ENCODE measurements at regions not wholly inside any gene's neighbourhood (a gene's known extent, or its start where the extent isn't known, plus 50 kb on each side); places are given as distances from the start of the nearest gene placed in this dataset.
"Not testable (repeated sequence)": the region's sequence is repeated elsewhere in the genome, so short reads cannot be mapped to it uniquely, and the experiment has no call there.

DNA sequence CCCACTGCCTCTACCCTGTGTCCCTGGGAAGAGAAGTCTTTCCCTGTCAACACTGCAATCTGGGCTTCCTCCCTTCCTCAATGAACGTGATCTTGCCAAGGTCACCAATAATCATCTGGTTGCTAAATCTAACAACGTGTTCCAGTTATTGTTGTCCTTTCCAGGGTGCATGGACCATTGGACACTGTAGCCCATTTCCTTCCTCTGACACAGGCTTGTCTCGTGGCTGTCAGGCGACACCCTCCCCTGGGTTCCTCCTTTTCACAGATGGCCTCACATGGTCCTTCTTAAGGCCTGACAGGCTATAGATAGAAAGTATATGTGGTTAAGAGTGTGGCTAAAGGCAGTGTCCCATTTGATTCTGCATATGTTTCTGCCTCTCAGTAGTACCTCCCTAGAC, 67.7 kb upstream of the STARD13 start:
- Histone ChIP-seq H3K27me3 (replicated peaks; ENCODE audit: control insufficient read depth, insufficient read depth, low read length) (no peaks in the 10 kb centered on the region), H3K36me3 (ENCODE audit: control insufficient read depth, insufficient read depth, low read length) (no peaks in the 10 kb centered on the region), H3K4me3 (replicated peaks; ENCODE audit: low read depth, low read length) (no peak overlapping the region)
- DNase-seq (ENCODE audit: extremely low read depth, insufficient read length), result no peak
- TF ChIP-seq, protein P1, sequence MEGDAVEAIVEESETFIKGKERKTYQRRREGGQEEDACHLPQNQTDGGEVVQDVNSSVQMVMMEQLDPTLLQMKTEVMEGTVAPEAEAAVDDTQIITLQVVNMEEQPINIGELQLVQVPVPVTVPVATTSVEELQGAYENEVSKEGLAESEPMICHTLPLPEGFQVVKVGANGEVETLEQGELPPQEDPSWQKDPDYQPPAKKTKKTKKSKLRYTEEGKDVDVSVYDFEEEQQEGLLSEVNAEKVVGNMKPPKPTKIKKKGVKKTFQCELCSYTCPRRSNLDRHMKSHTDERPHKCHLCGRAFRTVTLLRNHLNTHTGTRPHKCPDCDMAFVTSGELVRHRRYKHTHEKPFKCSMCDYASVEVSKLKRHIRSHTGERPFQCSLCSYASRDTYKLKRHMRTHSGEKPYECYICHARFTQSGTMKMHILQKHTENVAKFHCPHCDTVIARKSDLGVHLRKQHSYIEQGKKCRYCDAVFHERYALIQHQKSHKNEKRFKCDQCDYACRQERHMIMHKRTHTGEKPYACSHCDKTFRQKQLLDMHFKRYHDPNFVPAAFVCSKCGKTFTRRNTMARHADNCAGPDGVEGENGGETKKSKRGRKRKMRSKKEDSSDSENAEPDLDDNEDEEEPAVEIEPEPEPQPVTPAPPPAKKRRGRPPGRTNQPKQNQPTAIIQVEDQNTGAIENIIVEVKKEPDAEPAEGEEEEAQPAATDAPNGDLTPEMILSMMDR (IDR thresholded peaks at IDR 0.05; ENCODE audit: insufficient read depth, low read length, poor library complexity, severe bottlenecking), result no peak

DNA sequence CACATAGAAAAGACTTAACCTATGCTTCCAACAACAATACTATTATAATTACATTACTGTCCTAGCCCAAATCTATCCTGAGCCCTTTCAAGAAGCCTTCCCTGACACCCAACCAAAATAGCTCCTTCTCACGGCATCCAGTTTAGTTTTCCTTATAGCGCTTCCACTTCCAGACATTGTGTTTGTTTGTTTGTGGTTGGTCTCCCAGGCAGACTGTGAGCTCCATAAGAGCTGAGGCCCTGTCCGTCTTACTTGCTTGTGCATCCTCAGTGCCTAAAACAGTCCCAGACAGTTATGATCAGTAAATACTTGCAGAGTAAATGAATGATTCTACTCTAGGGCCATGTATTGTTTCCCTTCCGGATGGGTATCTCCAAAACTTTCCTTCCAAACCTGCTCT, 68.1 kb upstream of the STARD13 start:
- no peaks in the 10 kb centered on the region for H3K36me3 ChIP-seq (ENCODE audit: control insufficient read depth, insufficient read depth, low read length)
- TF ChIP-seq, protein P1 (IDR thresholded peaks at IDR 0.05; ENCODE audit: insufficient read depth, low read length, poor library complexity, severe bottlenecking), result no peak
- H3K27me3 ChIP-seq (replicated peaks; ENCODE audit: control insufficient read depth, insufficient read depth, low read length), result no peaks in the 10 kb centered on the region
- no peak for DNase-seq (ENCODE audit: extremely low read depth, insufficient read length)
- H3K4me3 ChIP-seq (replicated peaks; ENCODE audit: low read depth, low read length), result no peak overlapping the region

DNA sequence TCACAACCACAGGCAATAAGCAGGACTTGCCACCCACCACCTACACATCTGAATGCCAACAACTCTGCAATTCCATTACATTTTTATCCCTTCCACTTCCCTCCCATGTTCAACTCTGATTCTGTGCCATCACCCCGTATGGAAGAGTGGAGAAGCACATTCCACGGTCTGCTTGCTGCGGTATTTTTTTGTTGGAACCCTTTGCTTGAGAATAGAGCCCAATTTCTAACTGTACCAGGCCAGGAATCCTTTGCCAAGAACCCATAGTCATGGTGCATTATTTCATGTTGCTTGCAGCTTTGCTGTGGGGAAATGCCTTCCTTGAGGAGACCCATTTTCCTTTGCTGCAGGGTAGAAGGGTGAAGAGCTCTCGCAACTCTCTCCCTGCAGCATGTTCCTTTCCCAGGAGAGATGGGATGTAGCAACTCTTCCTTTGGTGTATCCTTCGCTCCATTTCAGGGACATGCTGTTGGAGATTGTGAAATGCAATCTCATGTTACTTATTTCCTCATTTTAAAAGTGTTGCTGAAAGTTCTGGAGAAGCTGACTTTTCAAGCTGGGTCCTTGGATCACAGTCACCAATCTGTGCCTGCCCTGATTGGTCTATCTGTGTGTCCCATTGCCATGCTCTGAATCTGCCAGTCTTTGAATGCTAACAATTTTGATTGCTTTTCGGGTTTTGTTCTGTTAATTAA, 69.8 kb upstream of the STARD13 start:
- no peaks in the 10 kb centered on the region for H3K36me3 ChIP-seq (ENCODE audit: control insufficient read depth, insufficient read depth, low read length)
- H3K4me3 ChIP-seq (replicated peaks; ENCODE audit: low read depth, low read length), result no peak overlapping the region
- DNase-seq (ENCODE audit: extremely low read depth, insufficient read length), result no peak
- H3K27me3 ChIP-seq (replicated peaks; ENCODE audit: control insufficient read depth, insufficient read depth, low read length), result no peaks in the 10 kb centered on the region
- TF ChIP-seq, protein P1 (IDR thresholded peaks at IDR 0.05; ENCODE audit: insufficient read depth, low read length, poor library complexity, severe bottlenecking), result no peak

DNA sequence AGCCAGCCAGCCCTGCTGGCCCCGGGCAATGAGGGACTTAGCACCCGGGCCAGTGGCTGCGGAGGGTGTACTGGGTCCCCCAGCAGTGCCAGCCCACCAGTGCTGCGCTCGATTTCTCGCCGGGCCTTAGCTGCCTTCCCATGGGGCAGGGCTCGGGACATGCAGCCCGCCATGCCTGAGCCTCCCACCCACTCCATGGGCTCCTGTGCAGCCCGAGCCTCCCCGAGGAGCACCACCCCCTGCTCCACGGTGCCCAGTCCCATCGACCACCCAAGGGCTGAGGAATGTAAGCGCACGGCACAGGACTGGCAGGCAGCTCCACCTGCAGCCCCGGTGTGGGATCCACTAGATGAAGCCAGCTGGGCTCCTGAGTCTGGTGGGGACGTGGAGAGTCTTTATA, 72.5 kb upstream of the STARD13 start:
- not testable (repeated sequence) for H3K27me3 ChIP-seq (replicated peaks; ENCODE audit: control insufficient read depth, insufficient read depth, low read length); H3K4me3 ChIP-seq (replicated peaks; ENCODE audit: low read depth, low read length); H3K36me3 ChIP-seq (ENCODE audit: control insufficient read depth, insufficient read depth, low read length); DNase-seq (ENCODE audit: extremely low read depth, insufficient read length)

DNA sequence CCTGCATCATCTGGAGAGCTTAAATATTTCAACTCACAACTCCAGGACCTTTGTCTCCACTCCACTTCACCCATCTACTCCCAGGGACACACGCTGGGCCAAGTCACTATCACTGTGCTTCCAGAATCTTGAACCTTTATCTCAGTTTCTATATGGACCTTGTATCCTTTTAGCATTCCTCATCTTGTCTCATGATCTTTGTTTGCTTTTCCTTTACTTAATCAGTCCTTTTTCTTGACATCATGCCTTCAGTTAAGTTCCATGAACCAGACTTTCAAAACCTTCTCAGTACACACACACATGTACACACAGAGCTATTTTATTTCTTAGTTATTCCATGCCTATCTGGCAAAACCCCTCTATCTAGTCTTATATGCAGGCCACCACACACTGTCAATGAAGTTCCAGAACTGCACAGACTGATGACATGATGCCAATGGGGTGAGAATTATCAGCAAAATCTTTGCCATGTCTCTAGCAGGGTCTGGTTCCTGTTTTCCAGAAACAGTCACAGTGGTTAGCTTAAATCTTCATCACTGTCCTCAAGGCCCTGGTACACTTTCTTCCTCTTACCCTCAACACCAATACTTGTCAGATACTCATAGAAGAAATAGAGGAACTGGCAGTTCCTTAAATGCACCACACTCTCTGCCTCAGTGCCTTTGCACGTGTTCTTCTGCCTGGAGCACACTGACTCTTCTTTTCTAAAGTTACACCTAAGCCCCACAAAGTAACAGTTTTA, 77.6 kb upstream of the STARD13 start:
- no peak for DNase-seq (ENCODE audit: extremely low read depth, insufficient read length)
- TF ChIP-seq, protein P1 (IDR thresholded peaks at IDR 0.05; ENCODE audit: insufficient read depth, low read length, poor library complexity, severe bottlenecking), result no peak
- H3K36me3 ChIP-seq (ENCODE audit: control insufficient read depth, insufficient read depth, low read length), result no peaks in the 10 kb centered on the region
- no peak overlapping the region for H3K4me3 ChIP-seq (replicated peaks; ENCODE audit: low read depth, low read length)
- H3K27me3 ChIP-seq (replicated peaks; ENCODE audit: control insufficient read depth, insufficient read depth, low read length), result no peaks in the 10 kb centered on the region

DNA sequence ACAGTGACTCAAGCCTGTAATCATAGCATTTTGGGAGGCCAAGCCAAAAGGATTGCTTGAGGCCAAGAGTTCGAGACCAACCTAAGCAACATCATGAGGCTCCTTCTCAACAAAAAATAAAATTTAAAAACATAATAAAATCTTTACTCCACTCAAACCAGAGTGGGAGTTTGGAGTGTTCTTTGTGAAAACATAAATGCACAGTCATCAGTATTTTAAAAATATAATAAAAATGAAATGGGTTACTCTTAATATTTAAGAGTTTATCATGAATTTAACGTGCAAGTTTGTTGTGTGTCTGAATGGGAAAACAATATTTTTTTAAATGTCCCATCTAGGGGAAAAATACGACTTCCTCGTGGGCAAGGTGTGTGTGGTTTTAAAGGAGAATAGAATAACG, 78.6 kb upstream of the STARD13 start:
- Histone ChIP-seq H3K4me3 (replicated peaks; ENCODE audit: low read depth, low read length) (no peak overlapping the region), H3K36me3 (ENCODE audit: control insufficient read depth, insufficient read depth, low read length) (no peaks in the 10 kb centered on the region), H3K27me3 (replicated peaks; ENCODE audit: control insufficient read depth, insufficient read depth, low read length) (no peaks in the 10 kb centered on the region)
- no peak for DNase-seq (ENCODE audit: extremely low read depth, insufficient read length)
- TF ChIP-seq, protein P1 (IDR thresholded peaks at IDR 0.05; ENCODE audit: insufficient read depth, low read length, poor library complexity, severe bottlenecking), result no peak

Measured in GM06990 (cell line).